Right lobe of liver (tissue), 4 donors: ENCODE measurements at regions not wholly inside any gene's neighbourhood (a gene's known extent, or its start where the extent isn't known, plus 50 kb on each side); places are given as distances from the start of the nearest gene placed in this dataset.

Source experiments
- POLR2A ChIP-seq: fragments of 450-650 bp; IDR thresholded peaks from one replicate; pipeline ENCODE4 v1.6.1; 2017; ENCODE audit warnings: antibody characterized with exemption, mild to moderate bottlenecking
- TF ChIP-seq, protein P1 (sequence below), 4 donors: fragments of 200-600 bp in 3 of 4; fragments of 450-650 bp in 1 of 4; IDR thresholded peaks; one replicate each; pipeline versions ENCODE4 v1.5.1 to v1.8.0; 2016 to 2022; ENCODE audit warnings: antibody characterized with exemption in 4 of 4, mild to moderate bottlenecking in 2 of 4
- donor health status: DM: no; HTN: no; CAD: no.
- donor health status: DM: no; HTN: no; CAD: no.
- donor health status: DM: no; HTN: yes; CAD: no.

DNA sequence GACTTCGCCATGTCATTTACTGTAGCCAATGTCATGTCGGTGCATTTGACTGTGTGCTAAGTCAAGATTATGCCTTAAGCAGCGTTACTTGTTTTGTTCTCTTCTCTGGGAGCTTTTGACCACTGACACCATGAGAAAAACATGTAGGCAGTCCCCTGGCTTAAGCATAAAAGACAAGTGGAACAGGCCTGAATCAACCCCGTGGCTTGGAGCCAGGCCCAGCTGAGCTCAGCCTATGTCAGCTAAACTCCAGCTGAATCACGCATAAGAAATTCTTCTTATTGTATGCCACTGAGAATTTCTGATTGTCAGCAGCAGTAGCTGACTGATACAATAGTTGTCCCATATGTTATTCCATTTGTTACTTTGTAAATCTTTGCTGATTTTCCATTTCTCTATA lies 261.9 kb downstream of the CBLL2 start:
- TF ChIP-seq, protein P1, sequence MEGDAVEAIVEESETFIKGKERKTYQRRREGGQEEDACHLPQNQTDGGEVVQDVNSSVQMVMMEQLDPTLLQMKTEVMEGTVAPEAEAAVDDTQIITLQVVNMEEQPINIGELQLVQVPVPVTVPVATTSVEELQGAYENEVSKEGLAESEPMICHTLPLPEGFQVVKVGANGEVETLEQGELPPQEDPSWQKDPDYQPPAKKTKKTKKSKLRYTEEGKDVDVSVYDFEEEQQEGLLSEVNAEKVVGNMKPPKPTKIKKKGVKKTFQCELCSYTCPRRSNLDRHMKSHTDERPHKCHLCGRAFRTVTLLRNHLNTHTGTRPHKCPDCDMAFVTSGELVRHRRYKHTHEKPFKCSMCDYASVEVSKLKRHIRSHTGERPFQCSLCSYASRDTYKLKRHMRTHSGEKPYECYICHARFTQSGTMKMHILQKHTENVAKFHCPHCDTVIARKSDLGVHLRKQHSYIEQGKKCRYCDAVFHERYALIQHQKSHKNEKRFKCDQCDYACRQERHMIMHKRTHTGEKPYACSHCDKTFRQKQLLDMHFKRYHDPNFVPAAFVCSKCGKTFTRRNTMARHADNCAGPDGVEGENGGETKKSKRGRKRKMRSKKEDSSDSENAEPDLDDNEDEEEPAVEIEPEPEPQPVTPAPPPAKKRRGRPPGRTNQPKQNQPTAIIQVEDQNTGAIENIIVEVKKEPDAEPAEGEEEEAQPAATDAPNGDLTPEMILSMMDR (IDR thresholded peaks at IDR 0.05): no peak
- no peak for TF ChIP-seq POLR2A
